Kidney (tissue), 13 donors: ENCODE measurements at regions not wholly inside any gene's neighbourhood (a gene's known extent, or its start where the extent isn't known, plus 50 kb on each side); places are given as distances from the start of the nearest gene placed in this dataset.
"Not testable (repeated sequence)": the region's sequence is repeated elsewhere in the genome, so short reads cannot be mapped to it uniquely, and the experiment has no call there.

Experiments used
- DNase-seq, 5 donors: peaks; one replicate each; pipeline ENCODE4 v3.0.0-alpha.2; 2013 to 2020
- FAIRE-seq: peaks from 2 replicates; lab custom pipeline; 2012; peaks lifted over from hg19 to GRCh38; lab: Jason Lieb, UNC
- H3K27ac ChIP-seq, 2 donors: one replicate each; pipeline ENCODE4 v1.7.0; 2013; ENCODE audit warnings: low read depth in 2 of 2, low read length in 2 of 2, inconsistent platforms in 1 of 2
- H3K27me3 ChIP-seq: one replicate; pipeline ENCODE4 v1.7.1; 2013; ENCODE audit warnings: low read length, inconsistent platforms; ENCODE audit not compliant: control insufficient read depth, insufficient read depth
- H3K36me3 ChIP-seq, 3 donors: one replicate each; pipeline versions ENCODE4 v1.7.0 to v1.7.1; 2013; ENCODE audit warnings: low read length in 3 of 3, control low read depth in 1 of 3, inconsistent platforms in 1 of 3; ENCODE audit not compliant: insufficient read depth in 3 of 3, control insufficient read depth in 2 of 3
- H3K4me1 ChIP-seq, 3 donors: one replicate each; pipeline versions ENCODE4 v1.7.0 to v1.7.1; 2013; ENCODE audit warnings: low read length in 3 of 3, inconsistent platforms in 1 of 3, low read depth in 1 of 3; ENCODE audit not compliant: control insufficient read depth in 2 of 3, insufficient read depth in 2 of 3
- H3K4me3 ChIP-seq, 3 donors: one replicate each; pipeline versions ENCODE4 v1.7.0 to v1.8.1; 2013; ENCODE audit warnings: low read length in 3 of 3, control low read depth in 1 of 3, inconsistent platforms in 1 of 3
- H3K9ac ChIP-seq, 3 donors: one replicate each; pipeline versions ENCODE4 v1.7.0 to v1.7.1; 2013; ENCODE audit warnings: low read length in 3 of 3, control low read depth in 1 of 3, inconsistent platforms in 1 of 3
- H3K9me3 ChIP-seq, 3 donors: one replicate each; pipeline versions ENCODE4 v1.7.0 to v1.7.1; 2013; ENCODE audit warnings: low read length in 3 of 3, control low read depth in 1 of 3, inconsistent platforms in 1 of 3; ENCODE audit not compliant: control insufficient read depth in 2 of 3, insufficient read depth in 1 of 3
- intact Hi-C: fragments of 100-400 bp; cut with DNase I; formaldehyde crosslinking; loops from one replicate; pipeline ENCODE4 v1.11.1; 2022
- TF ChIP-seq, protein P1 (sequence below): IDR thresholded peaks from 3 replicates; pipeline ENCODE4 v1.5.1; 2012; ENCODE audit warnings: mild to moderate bottlenecking, moderate library complexity, borderline replicate concordance; ENCODE audit not compliant: insufficient read depth; ENCODE audit errors: extremely low read depth
- donor health status: control.
- donor health status: control.
- donor health status: control.
- donor health status: control.
- donor health status: control.
- donor health status: DM: yes; HTN: yes; CAD: no.
- donor health status: Normal renal cell carcinoma (clear cell type).

- H3K36me3 ChIP-seq, H3K4me3 ChIP-seq, H3K4me1 ChIP-seq, H3K9me3 ChIP-seq, FAIRE-seq, H3K9ac ChIP-seq, DNase-seq, intact Hi-C loops, H3K27ac ChIP-seq, H3K27me3 ChIP-seq: not testable (repeated sequence)
Observed at GRCh38 chr12:39699079-39699478, 79.5 kb upstream of the ABCD2 start.

GRCh38 chr12:39697108-39697507 is 77.5 kb upstream of the ABCD2 start:
- intact Hi-C loops: no loop called here
- no peaks in the 10 kb centered on the region for H3K27me3 ChIP-seq
- no peak overlapping the region for H3K27ac ChIP-seq
- H3K9ac ChIP-seq: no peak overlapping the region
- FAIRE-seq (no peak), DNase-seq (no peak)
- H3K9me3 ChIP-seq: no peaks in the 10 kb centered on the region
- no peak overlapping the region for H3K4me3 ChIP-seq
- TF ChIP-seq, protein P1, sequence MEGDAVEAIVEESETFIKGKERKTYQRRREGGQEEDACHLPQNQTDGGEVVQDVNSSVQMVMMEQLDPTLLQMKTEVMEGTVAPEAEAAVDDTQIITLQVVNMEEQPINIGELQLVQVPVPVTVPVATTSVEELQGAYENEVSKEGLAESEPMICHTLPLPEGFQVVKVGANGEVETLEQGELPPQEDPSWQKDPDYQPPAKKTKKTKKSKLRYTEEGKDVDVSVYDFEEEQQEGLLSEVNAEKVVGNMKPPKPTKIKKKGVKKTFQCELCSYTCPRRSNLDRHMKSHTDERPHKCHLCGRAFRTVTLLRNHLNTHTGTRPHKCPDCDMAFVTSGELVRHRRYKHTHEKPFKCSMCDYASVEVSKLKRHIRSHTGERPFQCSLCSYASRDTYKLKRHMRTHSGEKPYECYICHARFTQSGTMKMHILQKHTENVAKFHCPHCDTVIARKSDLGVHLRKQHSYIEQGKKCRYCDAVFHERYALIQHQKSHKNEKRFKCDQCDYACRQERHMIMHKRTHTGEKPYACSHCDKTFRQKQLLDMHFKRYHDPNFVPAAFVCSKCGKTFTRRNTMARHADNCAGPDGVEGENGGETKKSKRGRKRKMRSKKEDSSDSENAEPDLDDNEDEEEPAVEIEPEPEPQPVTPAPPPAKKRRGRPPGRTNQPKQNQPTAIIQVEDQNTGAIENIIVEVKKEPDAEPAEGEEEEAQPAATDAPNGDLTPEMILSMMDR: no peak
- H3K36me3 ChIP-seq: no peaks in the 10 kb centered on the region
- no peaks in the 10 kb centered on the region for H3K4me1 ChIP-seq

GRCh38 chr12:39692258-39692853 is 72.8 kb upstream of the ABCD2 start:
- Histone ChIP-seq H3K4me1 (no peaks in the 10 kb centered on the region), H3K36me3 (no peaks in the 10 kb centered on the region), H3K27me3 (no peaks in the 10 kb centered on the region), H3K9me3 (no peaks in the 10 kb centered on the region), H3K4me3 (no peak overlapping the region), H3K9ac (no peak overlapping the region), H3K27ac (no peak overlapping the region)
- intact Hi-C loops: no loop called here
- DNase-seq (no peak), FAIRE-seq (peak; percentile 84)
- TF ChIP-seq, protein P1: no peak

DNA sequence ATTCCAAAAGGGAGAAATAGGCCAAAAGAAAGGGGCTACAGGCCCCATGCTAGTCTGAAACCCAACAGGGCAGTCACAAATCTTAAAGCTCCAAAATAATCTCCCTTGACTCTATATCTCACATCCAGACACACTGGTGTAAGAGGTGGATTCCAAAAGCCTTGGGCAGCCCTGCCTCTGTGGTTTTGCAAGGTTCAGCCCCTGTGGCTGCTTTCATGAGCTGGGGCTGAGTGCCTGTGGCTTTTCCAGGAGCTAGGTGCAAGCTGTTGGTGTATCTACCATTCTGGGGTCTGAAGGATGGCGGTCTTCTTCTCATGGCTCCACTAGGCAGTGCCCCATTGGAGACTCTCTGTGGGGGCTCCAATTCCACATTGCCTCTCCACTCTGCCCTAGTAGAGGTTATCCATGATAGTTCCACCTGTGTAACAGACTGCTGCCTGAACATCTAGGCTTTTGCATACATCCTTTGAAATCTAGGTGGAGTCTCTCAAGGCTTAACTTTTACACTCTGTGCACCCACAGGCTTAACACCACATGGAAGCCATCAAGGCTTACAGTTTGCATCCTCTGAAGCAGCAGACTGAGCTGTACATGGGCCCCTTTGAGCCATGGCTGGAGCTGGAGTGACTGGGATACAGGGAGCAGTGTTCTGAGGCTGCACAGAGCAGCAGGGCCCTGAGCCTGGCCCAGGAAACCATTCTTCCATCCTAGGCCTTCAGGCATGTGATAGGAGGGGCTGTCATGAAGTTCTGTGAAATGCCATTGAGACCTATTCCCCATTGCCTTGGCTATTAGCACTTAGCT is 66.5 kb upstream of the ABCD2 start:
- intact Hi-C loops: no loop called here
- FAIRE-seq (no peak), DNase-seq (no peak)
- Histone ChIP-seq H3K27ac (no peak overlapping the region), H3K4me1 (no peaks in the 10 kb centered on the region), H3K36me3 (no peaks in the 10 kb centered on the region), H3K9ac (no peak overlapping the region), H3K9me3 (no peaks in the 10 kb centered on the region), H3K27me3 (no peaks in the 10 kb centered on the region), H3K4me3 (no peak overlapping the region)
- TF ChIP-seq, protein P1: no peak
